A673 (cell line): ENCODE measurements at regions not wholly inside any gene's neighbourhood (a gene's known extent, or its start where the extent isn't known, plus 50 kb on each side); places are given as distances from the start of the nearest gene placed in this dataset.

Source experiments
- BruUV-seq: library from RNA; stranded (reverse); fragments of 400-500 nt; replicated peaks from 2 replicates; lab custom pipeline; 2021; lab: Mats Ljungman, UMichigan
- CTCF ChIA-PET: fragments of 300-600 bp; sonication (Branson Sonifier 250); formaldehyde crosslinking; loops from one replicate; lab custom pipeline; 2022; ENCODE audit warnings: antibody characterized with exemption; lab: Charles Lee
- POLR2A ChIA-PET: fragments of 300-600 bp; sonication (Branson Sonifier 250); formaldehyde crosslinking; loops from one replicate; lab custom pipeline; 2022; ENCODE audit warnings: antibody characterized with exemption; ENCODE audit not compliant: low non-redundant PET; lab: Charles Lee
- DNase-seq: peaks from one replicate; pipeline ENCODE4 v3.0.0-alpha.2; 2015; ENCODE audit warnings: low spot score
- H3K27ac ChIP-seq: fragments of 200-600 bp; sonication (generic); 2 replicates; pipeline ENCODE4 v1.5.1; 2016; ENCODE audit warnings: mixed run types, low read depth, mild to moderate bottlenecking, mixed read lengths, antibody characterized with exemption, low read length; ENCODE audit not compliant: poor library complexity, severe bottlenecking
- H3K27me3 ChIP-seq: fragments of 200-600 bp; sonication (generic); replicated peaks from 2 replicates; pipeline ENCODE4 v1.6.1; 2017; ENCODE audit warnings: mixed run types, low read depth, mild to moderate bottlenecking, mixed read lengths, antibody characterized with exemption, low read length; ENCODE audit not compliant: insufficient read depth, poor library complexity
- H3K36me3 ChIP-seq: fragments of 200-600 bp; sonication (generic); 2 replicates; pipeline ENCODE4 v1.6.1; 2016; ENCODE audit warnings: mixed run types, mild to moderate bottlenecking, mixed read lengths, antibody characterized with exemption, low read length; ENCODE audit not compliant: insufficient read depth, poor library complexity, severe bottlenecking
- H3K4me1 ChIP-seq: fragments of 200-600 bp; sonication (generic); 2 replicates; pipeline ENCODE4 v1.6.1; 2017; ENCODE audit warnings: mixed run types, mild to moderate bottlenecking, mixed read lengths, antibody characterized with exemption, low read length; ENCODE audit not compliant: insufficient read depth, poor library complexity, severe bottlenecking
- H3K4me3 ChIP-seq: fragments of 200-600 bp; sonication (generic); 2 replicates; pipeline ENCODE4 v1.5.1; 2016; ENCODE audit warnings: low read depth, mixed run types, mild to moderate bottlenecking, mixed read lengths, low read length; ENCODE audit not compliant: poor library complexity, severe bottlenecking
- H3K9me3 ChIP-seq: fragments of 200-600 bp; sonication (generic); 2 replicates; pipeline ENCODE4 v1.6.1; 2016; ENCODE audit warnings: mixed run types, low read depth, mild to moderate bottlenecking, mixed read lengths, antibody characterized with exemption, low read length; ENCODE audit not compliant: poor library complexity, severe bottlenecking
- CTCF ChIP-seq: fragments of 300-800, 200-600 bp; sonication (generic); conservative IDR thresholded peaks from 2 replicates; pipeline ENCODE4 v1.5.1; 2017; ENCODE audit warnings: low read depth, mild to moderate bottlenecking, antibody characterized with exemption, low read length, moderate library complexity, mixed read lengths
- EZH2 ChIP-seq: fragments of 200-600 bp; sonication (generic); IDR thresholded peaks from 2 replicates; pipeline ENCODE4 v1.6.1; 2017; ENCODE audit warnings: borderline replicate concordance, low read depth, mild to moderate bottlenecking, mixed read lengths, antibody characterized with exemption, low read length; ENCODE audit not compliant: poor library complexity, severe bottlenecking
- intact Hi-C: fragments of 100-400 bp; cut with micrococcal nuclease; formaldehyde crosslinking; loops from one replicate; pipeline ENCODE4 v1.10.0; 2022; ENCODE audit not compliant: unreplicated experiment

- CTCF ChIA-PET = no interaction called here
- intact Hi-C loops = no loop called here
Measured at GRCh38 chr12:90621927-90622326, 333.0 kb downstream of the CCER1 start.

GRCh38 chr12:90619943-90620342 lies 335.0 kb downstream of the CCER1 start:
- no peaks in the 10 kb centered on the region for H3K36me3 ChIP-seq
- H3K4me1 ChIP-seq = no peaks in the 10 kb centered on the region
- intact Hi-C loops = no loop called here
- DNase-seq = no peak
- H3K9me3 ChIP-seq = no peaks in the 10 kb centered on the region
- no peak overlapping the region for H3K4me3 ChIP-seq
- BruUV-seq = no TSS peak
- ChIA-PET CTCF (no interaction called here), POLR2A (no interaction called here)
- TF ChIP-seq EZH2 (no peak), CTCF (no peak)
- no peak overlapping the region for H3K27ac ChIP-seq
- no peaks in the 10 kb centered on the region for H3K27me3 ChIP-seq

More at GRCh38 chr12:90621927-90622326, 333.0 kb downstream of the CCER1 start:
- H3K36me3 ChIP-seq = no peaks in the 10 kb centered on the region
- POLR2A ChIA-PET = no interaction called here
- no peaks in the 10 kb centered on the region for H3K4me1 ChIP-seq
- H3K4me3 ChIP-seq = no peak overlapping the region
- H3K27ac ChIP-seq = no peak overlapping the region
- no peak for TF ChIP-seq CTCF
- TF ChIP-seq EZH2 = no peak
- no peaks in the 10 kb centered on the region for H3K27me3 ChIP-seq
- DNase-seq = no peak
- H3K9me3 ChIP-seq = no peaks in the 10 kb centered on the region
- BruUV-seq = no TSS peak

- H3K9me3 ChIP-seq = no peaks in the 10 kb centered on the region
- ChIA-PET CTCF (no interaction called here), POLR2A (no interaction called here)
- no peaks in the 10 kb centered on the region for H3K4me1 ChIP-seq
- TF ChIP-seq CTCF = no peak
- no peak for TF ChIP-seq EZH2
- H3K27ac ChIP-seq = no peak overlapping the region
- H3K4me3 ChIP-seq = no peak overlapping the region
- no peaks in the 10 kb centered on the region for H3K36me3 ChIP-seq
- DNase-seq = no peak
- no TSS peak for BruUV-seq
- intact Hi-C loops = no loop called here
- H3K27me3 ChIP-seq = no peaks in the 10 kb centered on the region
Measured at GRCh38 chr12:90618586-90618985, 336.4 kb downstream of the CCER1 start.
